Stomach (tissue), 8 donors: ENCODE measurements at regions not wholly inside any gene's neighbourhood (a gene's known extent, or its start where the extent isn't known, plus 50 kb on each side); places are given as distances from the start of the nearest gene placed in this dataset.

Experiments
- DNase-seq, 2 donors: peaks; one replicate each; pipeline versions ENCODE4 v3.0.0 to v3.0.0-alpha.2; 2013 to 2019
- H3K27ac ChIP-seq, 5 donors: fragments of 200-600 bp in 4 of 5; sonication (generic) in 4 of 5; one replicate each; pipeline ENCODE4 v1.5.1; 2013 to 2019; ENCODE audit warnings: mild to moderate bottlenecking in 1 of 5, moderate library complexity in 1 of 5
- H3K27me3 ChIP-seq, 3 donors: fragments of 200-600 bp; sonication (generic); one replicate each; pipeline ENCODE4 v1.5.1; 2017 to 2019; ENCODE audit warnings: mixed run types in 1 of 3
- H3K36me3 ChIP-seq, 4 donors: fragments of 200-600 bp; sonication (generic); 1 replicate in 3 of 4; 2 replicates in 1 of 4; pipeline ENCODE4 v1.5.1; 2016 to 2019
- H3K4me1 ChIP-seq, 4 donors: fragments of 200-600 bp; sonication (generic); one replicate each; pipeline ENCODE4 v1.5.1; 2016 to 2019
- H3K4me3 ChIP-seq, 4 donors: fragments of 200-600 bp; sonication (generic) in 3 of 4; one replicate each; pipeline ENCODE4 v1.5.1; 2016 to 2019; ENCODE audit warnings: mild to moderate bottlenecking in 1 of 4
- H3K9me3 ChIP-seq, 4 donors: fragments of 200-600 bp; sonication (generic); one replicate each; pipeline ENCODE4 v1.5.1; 2016 to 2019
- CTCF ChIP-seq, 7 experiments: fragments of 450-650 bp in 4 of 7; fragments of 200-600 bp in 3 of 7; sonication (generic) in 3 of 7; IDR thresholded peaks; one replicate each; pipeline ENCODE4 v1.5.1; 2016 to 2019; ENCODE audit warnings: antibody characterized with exemption in 7 of 7, control low read depth in 2 of 7, mild to moderate bottlenecking in 1 of 7
- EP300 ChIP-seq: sonication (generic); formaldehyde crosslinking; IDR thresholded peaks from one replicate; pipeline ENCODE4 v1.6.1; 2017; ENCODE audit warnings: antibody characterized with exemption
- POLR2A ChIP-seq, 4 donors: fragments of 450-650 bp; IDR thresholded peaks; one replicate each; pipeline ENCODE4 v1.6.1; 2016; ENCODE audit warnings: antibody characterized with exemption in 4 of 4, control low read depth in 2 of 4, mild to moderate bottlenecking in 1 of 4, moderate library complexity in 1 of 4
- POLR2AphosphoS5 ChIP-seq, 3 donors: sonication (generic); formaldehyde crosslinking; IDR thresholded peaks; one replicate each; pipeline ENCODE4 v1.6.1; 2016; ENCODE audit warnings: antibody characterized with exemption in 3 of 3
- WGBS, 5 donors: extraction: QIAGEN DNeasy Blood & Tissue Kit in 3 of 5; methylation state at CpG; one replicate each; pipeline versions ENCODE4 v1.1.5 to v1.1.7; 2013 to 2018; 5-methylcytosine and 5-hydroxymethylcytosine counted together
- intact Hi-C: fragments of 100-400 bp; cut with DNase I; formaldehyde crosslinking; loops from one replicate; pipeline ENCODE4 v1.15.1; 2023; ENCODE audit warnings: low total_unique reads
- donor health status: healthy with polysubstance abuse.
- donor health status: Bipolar disorder and iron deficiency.
- donor health status: healthy.

GRCh38 chr10:55214608-55215007 is 413.6 kb upstream of the PCDH15 start:
- DNase-seq = no peak
- Histone ChIP-seq H3K27ac (no peak overlapping the region), H3K4me3 (no peak overlapping the region), H3K36me3 (no peaks in the 10 kb centered on the region), H3K4me1 (no peaks in the 10 kb centered on the region), H3K9me3 (no peaks in the 10 kb centered on the region), H3K27me3 (no peaks in the 10 kb centered on the region)
- intact Hi-C loops = no loop called here
- WGBS, 5 donors = 73 to 82% (median 75%) methylated on average over 1 of the region's 1 CpG
- TF ChIP-seq POLR2A (IDR thresholded peaks at IDR 0.05) (no peak), EP300 (no peak), POLR2AphosphoS5 (IDR thresholded peaks at IDR 0.05) (no peak), CTCF (IDR thresholded peaks at IDR 0.05) (no peak)

- Histone ChIP-seq H3K27me3 (no peaks in the 10 kb centered on the region), H3K4me1 (no peaks in the 10 kb centered on the region), H3K9me3 (no peaks in the 10 kb centered on the region), H3K4me3 (no peak overlapping the region), H3K36me3 (no peaks in the 10 kb centered on the region), H3K27ac (no peak overlapping the region)
- TF ChIP-seq CTCF (IDR thresholded peaks at IDR 0.05) = no peak
- TF ChIP-seq POLR2AphosphoS5 (IDR thresholded peaks at IDR 0.05) = no peak
- no peak for TF ChIP-seq EP300
- TF ChIP-seq POLR2A (IDR thresholded peaks at IDR 0.05) = no peak
- intact Hi-C loops = no loop called here
- no peak for DNase-seq
Measured at GRCh38 chr10:55212051-55212450, 411.0 kb upstream of the PCDH15 start.

- H3K27me3 ChIP-seq = no peaks in the 10 kb centered on the region
- intact Hi-C loops = no loop called here
- H3K4me1 ChIP-seq = no peaks in the 10 kb centered on the region
- H3K9me3 ChIP-seq = no peaks in the 10 kb centered on the region
- no peak for DNase-seq
- no peak overlapping the region for H3K27ac ChIP-seq
- H3K36me3 ChIP-seq = no peaks in the 10 kb centered on the region
- no peak for TF ChIP-seq POLR2AphosphoS5 (IDR thresholded peaks at IDR 0.05)
- TF ChIP-seq POLR2A (IDR thresholded peaks at IDR 0.05) = no peak
- no peak for TF ChIP-seq EP300
- no peak for TF ChIP-seq CTCF (IDR thresholded peaks at IDR 0.05)
- H3K4me3 ChIP-seq = no peak overlapping the region
Measured at GRCh38 chr10:55203874-55204273, 402.8 kb upstream of the PCDH15 start.

- no peak for DNase-seq
- WGBS, 5 donors = 35 to 46% (median 44%) methylated on average over 3 of the region's 3 CpGs
- H3K27me3 ChIP-seq = no peaks in the 10 kb centered on the region
- no peak overlapping the region for H3K27ac ChIP-seq
- TF ChIP-seq CTCF (IDR thresholded peaks at IDR 0.05) (no peak), POLR2A (IDR thresholded peaks at IDR 0.05) (no peak), POLR2AphosphoS5 (IDR thresholded peaks at IDR 0.05) (no peak), EP300 (no peak)
- no peaks in the 10 kb centered on the region for H3K9me3 ChIP-seq
- intact Hi-C loops = no loop called here
- no peak overlapping the region for H3K4me3 ChIP-seq
- no peaks in the 10 kb centered on the region for H3K36me3 ChIP-seq
- no peaks in the 10 kb centered on the region for H3K4me1 ChIP-seq
Measured at GRCh38 chr10:55203319-55203718, 402.3 kb upstream of the PCDH15 start.

GRCh38 chr10:55200020-55200419 is 399.0 kb upstream of the PCDH15 start:
- intact Hi-C loops = no loop called here
- TF ChIP-seq POLR2A (IDR thresholded peaks at IDR 0.05) (no peak), EP300 (no peak), CTCF (IDR thresholded peaks at IDR 0.05) (no peak), POLR2AphosphoS5 (IDR thresholded peaks at IDR 0.05) (no peak)
- 49 to 67% (median 52%) methylated on average over 2 of the region's 2 CpGs for WGBS, 5 donors

More at GRCh38 chr10:55200020-55200419, 399.0 kb upstream of the PCDH15 start:
- Histone ChIP-seq H3K4me3 (no peak overlapping the region), H3K27ac (no peak overlapping the region), H3K36me3 (no peaks in the 10 kb centered on the region), H3K4me1 (no peaks in the 10 kb centered on the region), H3K27me3 (no peaks in the 10 kb centered on the region), H3K9me3 (no peaks in the 10 kb centered on the region)
- no peak for DNase-seq
